Esophagus muscularis mucosa (tissue), 4 donors: ENCODE measurements at regions not wholly inside any gene's neighbourhood (a gene's known extent, or its start where the extent isn't known, plus 50 kb on each side); places are given as distances from the start of the nearest gene placed in this dataset.

Experiments
- DNase-seq: peaks from one replicate; pipeline ENCODE4 v3.0.0-alpha.2; 2017; ENCODE audit errors: extremely low spot score
- H3K27ac ChIP-seq, 4 donors: fragments of 200-600 bp; sonication (generic); replicated peaks in 1 of 4; 1 replicate in 3 of 4; 2 replicates in 1 of 4; pipeline ENCODE4 v1.5.1; 2016 to 2019; ENCODE audit warnings: mild to moderate bottlenecking in 1 of 4
- H3K27me3 ChIP-seq, 4 donors: fragments of 200-600 bp; sonication (generic); one replicate each; pipeline versions ENCODE4 v1.5.1 to v1.6.0; 2016 to 2019
- H3K36me3 ChIP-seq, 4 donors: fragments of 200-600 bp; sonication (generic); one replicate each; pipeline ENCODE4 v1.5.1; 2016 to 2019
- H3K4me1 ChIP-seq, 4 donors: fragments of 200-600 bp; sonication (generic); one replicate each; pipeline ENCODE4 v1.5.1; 2016 to 2019
- H3K4me3 ChIP-seq, 4 donors: fragments of 200-600 bp; sonication (generic); 1 replicate in 2 of 4; 2 replicates in 2 of 4; pipeline ENCODE4 v1.5.1; 2016 to 2019; ENCODE audit warnings: mild to moderate bottlenecking in 4 of 4, moderate library complexity in 1 of 4
- H3K9me3 ChIP-seq, 4 donors: fragments of 200-600 bp; sonication (generic); 1 replicate in 3 of 4; 2 replicates in 1 of 4; pipeline ENCODE4 v1.5.1; 2016 to 2019
- CTCF ChIP-seq, 3 experiments: fragments of 200-600 bp in 2 of 3; fragments of 450-650 bp in 1 of 3; sonication (generic) in 2 of 3; IDR thresholded peaks; one replicate each; pipeline ENCODE4 v1.5.1; 2017 to 2019; ENCODE audit warnings: antibody characterized with exemption in 3 of 3, mild to moderate bottlenecking in 2 of 3, moderate library complexity in 1 of 3
- EP300 ChIP-seq: sonication (generic); formaldehyde crosslinking; IDR thresholded peaks from one replicate; pipeline ENCODE4 v1.6.1; 2017; ENCODE audit warnings: antibody characterized with exemption
- POLR2A ChIP-seq: fragments of 450-650 bp; IDR thresholded peaks from one replicate; pipeline ENCODE4 v1.6.1; 2017; ENCODE audit warnings: antibody characterized with exemption, moderate library complexity, mild to moderate bottlenecking, low read depth
- POLR2AphosphoS5 ChIP-seq, 2 donors: sonication (generic); formaldehyde crosslinking; IDR thresholded peaks; one replicate each; pipeline ENCODE4 v1.6.1; 2017; ENCODE audit warnings: antibody characterized with exemption in 2 of 2
- WGBS: methylation state at CpG from one replicate; pipeline ENCODE4 v1.1.5; 2018; 5-methylcytosine and 5-hydroxymethylcytosine counted together
- intact Hi-C: fragments of 100-400 bp; cut with DNase I; formaldehyde crosslinking; loops from one replicate; pipeline ENCODE4 v1.15.1; 2023

GRCh38 chr4:132593717-132594400 is 555.2 kb upstream of the PCDH10 start:
- intact Hi-C loops = no loop called here
- no peak for DNase-seq
- Histone ChIP-seq H3K4me3 (no peak overlapping the region), H3K9me3 (no peaks in the 10 kb centered on the region), H3K27me3 (no peaks in the 10 kb centered on the region), H3K4me1 (no peaks in the 10 kb centered on the region), H3K36me3 (no peaks in the 10 kb centered on the region), H3K27ac (no peak overlapping the region)
- 62% methylated on average over 4 of the region's 4 CpGs for WGBS
- TF ChIP-seq POLR2A = no peak
- TF ChIP-seq EP300 = no peak
- no peak for TF ChIP-seq POLR2AphosphoS5 (IDR thresholded peaks at IDR 0.05)
- TF ChIP-seq CTCF (IDR thresholded peaks at IDR 0.05) = no peak

GRCh38 chr4:132596186-132596585 is 552.9 kb upstream of the PCDH10 start:
- Histone ChIP-seq H3K27me3 (no peaks in the 10 kb centered on the region), H3K4me1 (no peaks in the 10 kb centered on the region), H3K4me3 (no peak overlapping the region), H3K9me3 (no peaks in the 10 kb centered on the region), H3K27ac (no peak overlapping the region), H3K36me3 (no peaks in the 10 kb centered on the region)
- intact Hi-C loops = no loop called here
- DNase-seq = no peak
- WGBS = 95% methylated on average over 1 of the region's 1 CpG
- TF ChIP-seq POLR2AphosphoS5 (IDR thresholded peaks at IDR 0.05) (no peak), POLR2A (no peak), EP300 (no peak), CTCF (IDR thresholded peaks at IDR 0.05) (no peak)

GRCh38 chr4:132605551-132605950 is 543.5 kb upstream of the PCDH10 start:
- TF ChIP-seq POLR2A = no peak
- no peak for TF ChIP-seq CTCF (IDR thresholded peaks at IDR 0.05)
- no peak for TF ChIP-seq EP300
- no peak for TF ChIP-seq POLR2AphosphoS5 (IDR thresholded peaks at IDR 0.05)
- no peak overlapping the region for H3K4me3 ChIP-seq
- no peaks in the 10 kb centered on the region for H3K27me3 ChIP-seq
- H3K36me3 ChIP-seq = no peaks in the 10 kb centered on the region
- no peak overlapping the region for H3K27ac ChIP-seq
- 69% methylated on average over 4 of the region's 4 CpGs for WGBS
- H3K4me1 ChIP-seq = no peaks in the 10 kb centered on the region
- no peak for DNase-seq
- H3K9me3 ChIP-seq = no peaks in the 10 kb centered on the region
- intact Hi-C loops = no loop called here

DNA sequence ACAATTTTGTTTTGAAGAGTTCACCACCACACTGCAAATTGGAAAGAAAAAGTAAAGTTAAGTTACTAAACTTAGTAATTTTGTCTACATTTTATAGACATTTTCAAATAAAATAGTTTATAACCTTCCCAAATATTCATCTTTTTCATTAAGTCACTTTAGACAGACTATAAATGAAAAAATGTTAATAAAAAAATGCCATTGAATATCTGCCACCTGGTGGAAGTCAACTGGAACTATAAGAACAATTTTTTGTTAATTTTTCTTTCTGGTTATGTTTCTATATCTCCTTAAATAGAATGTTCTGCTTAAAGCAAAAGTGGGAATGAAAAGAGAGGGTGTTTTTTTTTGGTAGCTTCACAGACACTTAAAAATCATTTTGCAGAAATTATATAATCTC is 534.4 kb upstream of the PCDH10 start:
- no peaks in the 10 kb centered on the region for H3K4me1 ChIP-seq
- intact Hi-C loops = no loop called here
- no peak for DNase-seq
- no peaks in the 10 kb centered on the region for H3K9me3 ChIP-seq
- TF ChIP-seq CTCF (IDR thresholded peaks at IDR 0.05) = no peak
- TF ChIP-seq EP300 = no peak
- TF ChIP-seq POLR2AphosphoS5 (IDR thresholded peaks at IDR 0.05) = no peak
- no peak for TF ChIP-seq POLR2A
- no peak overlapping the region for H3K4me3 ChIP-seq
- no peak overlapping the region for H3K27ac ChIP-seq
- no peaks in the 10 kb centered on the region for H3K36me3 ChIP-seq
- H3K27me3 ChIP-seq = no peaks in the 10 kb centered on the region

DNA sequence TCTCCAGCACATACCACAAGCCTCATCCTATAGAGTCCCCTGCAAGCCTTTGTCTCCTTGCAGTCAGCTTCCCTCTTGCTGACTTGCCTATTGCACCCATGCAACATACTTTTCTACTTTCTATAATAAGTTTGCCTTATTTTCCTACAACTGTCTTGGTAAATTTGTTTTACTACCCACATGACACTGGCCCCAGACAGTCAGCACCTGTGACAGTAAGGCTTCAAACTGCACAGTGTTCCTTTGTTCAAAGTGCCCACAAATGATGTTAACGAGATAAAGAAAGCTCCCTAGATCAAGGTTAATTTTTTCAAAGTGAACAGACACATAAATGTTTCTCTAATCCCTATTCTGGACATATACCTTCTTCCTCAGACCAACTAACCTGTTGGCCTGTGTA is 529.1 kb upstream of the PCDH10 start:
- TF ChIP-seq CTCF (IDR thresholded peaks at IDR 0.05) (no peak), POLR2A (no peak), POLR2AphosphoS5 (IDR thresholded peaks at IDR 0.05) (no peak), EP300 (no peak)
- H3K4me3 ChIP-seq = no peak overlapping the region
- H3K27me3 ChIP-seq = no peaks in the 10 kb centered on the region
- WGBS = 89% methylated on average over 1 of the region's 1 CpG
- H3K4me1 ChIP-seq = no peaks in the 10 kb centered on the region
- H3K27ac ChIP-seq = no peak overlapping the region
- DNase-seq = no peak
- intact Hi-C loops = no loop called here
- H3K9me3 ChIP-seq = no peaks in the 10 kb centered on the region
- H3K36me3 ChIP-seq = no peaks in the 10 kb centered on the region
